ENCODE measurements at regions not wholly inside any gene's neighbourhood (a gene's known extent, or its start where the extent isn't known, plus 50 kb on each side); places are given as distances from the start of the nearest gene placed in this dataset.

GRCh38 chr2:106719222-106719621 is 166.7 kb downstream of the ST6GAL2 start:
- TF ChIP-seq CTCF (IDR thresholded peaks at IDR 0.05; ENCODE audit: insufficient read depth, low read length, poor library complexity, severe bottlenecking) (no peak), EZH2phosphoT487 (conservative IDR thresholded peaks at IDR 0.05; ENCODE audit: low read length) (no peak)
